Ascending aorta (tissue), 2 donors: ENCODE measurements at regions not wholly inside any gene's neighbourhood (a gene's known extent, or its start where the extent isn't known, plus 50 kb on each side); places are given as distances from the start of the nearest gene placed in this dataset.

Experiments used
- DNase-seq, 2 donors: peaks; one replicate each; pipeline ENCODE4 v3.0.0-alpha.2; 2019; ENCODE audit warnings: low spot score in 2 of 2
- H3K27ac ChIP-seq, 2 donors: fragments of 200-600 bp; sonication (generic); one replicate each; pipeline ENCODE4 v1.5.1; 2016 to 2017; ENCODE audit warnings: mild to moderate bottlenecking in 1 of 2
- H3K27me3 ChIP-seq: fragments of 200-600 bp; sonication (generic); one replicate; pipeline ENCODE4 v1.5.1; 2017
- H3K36me3 ChIP-seq, 2 donors: fragments of 200-600 bp; sonication (generic); one replicate each; pipeline ENCODE4 v1.5.1; 2016
- H3K4me1 ChIP-seq, 2 donors: fragments of 200-600 bp; sonication (generic); one replicate each; pipeline ENCODE4 v1.5.1; 2016 to 2017; ENCODE audit warnings: mild to moderate bottlenecking in 1 of 2
- H3K4me3 ChIP-seq, 2 donors: fragments of 200-600 bp; sonication (generic); one replicate each; pipeline ENCODE4 v1.5.1; 2016 to 2017; ENCODE audit warnings: mild to moderate bottlenecking in 1 of 2
- H3K9me3 ChIP-seq, 2 donors: fragments of 200-600 bp; sonication (generic); one replicate each; pipeline ENCODE4 v1.5.1; 2016
- intact Hi-C: fragments of 100-400 bp; cut with DNase I; formaldehyde crosslinking; loops from one replicate; pipeline ENCODE4 v1.15.1; 2023
- TF ChIP-seq, protein P1 (sequence below), 3 experiments: fragments of 200-600 bp in 2 of 3; fragments of 450-650 bp in 1 of 3; sonication (generic) in 2 of 3; IDR thresholded peaks; one replicate each; pipeline ENCODE4 v1.5.1; 2016 to 2019; ENCODE audit warnings: antibody characterized with exemption in 3 of 3, mild to moderate bottlenecking in 1 of 3, moderate library complexity in 1 of 3

DNA sequence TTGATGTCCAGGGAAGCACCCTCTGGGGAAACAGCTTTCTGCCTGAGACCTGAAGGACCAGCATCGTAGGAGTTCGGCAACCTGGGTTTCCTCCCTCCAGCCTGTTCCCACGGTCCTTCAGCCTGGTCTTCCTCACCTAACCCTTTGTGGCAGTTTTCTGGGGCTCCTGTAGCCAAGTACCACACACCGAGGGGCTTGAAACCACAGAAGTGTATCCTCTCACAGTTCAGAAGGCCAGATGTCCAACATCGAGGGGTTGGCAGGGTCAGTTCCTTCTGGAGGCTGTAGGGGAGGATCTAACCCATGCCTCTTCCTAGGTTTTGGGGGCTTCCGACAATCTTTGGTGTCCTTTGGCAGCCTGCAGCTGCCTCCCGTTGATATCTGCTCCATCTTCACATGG lies 381.0 kb upstream of the TNRC6C start:
- no peak for DNase-seq
- Histone ChIP-seq H3K27ac (no peak overlapping the region), H3K9me3 (no peaks in the 10 kb centered on the region), H3K36me3 (no peaks in the 10 kb centered on the region), H3K4me3 (no peak overlapping the region), H3K27me3 (no peaks in the 10 kb centered on the region), H3K4me1 (peaks cover 0 to 3% of the 10 kb centered on the region in 2 donors)
- intact Hi-C loops: no loop called here
- TF ChIP-seq, protein P1, sequence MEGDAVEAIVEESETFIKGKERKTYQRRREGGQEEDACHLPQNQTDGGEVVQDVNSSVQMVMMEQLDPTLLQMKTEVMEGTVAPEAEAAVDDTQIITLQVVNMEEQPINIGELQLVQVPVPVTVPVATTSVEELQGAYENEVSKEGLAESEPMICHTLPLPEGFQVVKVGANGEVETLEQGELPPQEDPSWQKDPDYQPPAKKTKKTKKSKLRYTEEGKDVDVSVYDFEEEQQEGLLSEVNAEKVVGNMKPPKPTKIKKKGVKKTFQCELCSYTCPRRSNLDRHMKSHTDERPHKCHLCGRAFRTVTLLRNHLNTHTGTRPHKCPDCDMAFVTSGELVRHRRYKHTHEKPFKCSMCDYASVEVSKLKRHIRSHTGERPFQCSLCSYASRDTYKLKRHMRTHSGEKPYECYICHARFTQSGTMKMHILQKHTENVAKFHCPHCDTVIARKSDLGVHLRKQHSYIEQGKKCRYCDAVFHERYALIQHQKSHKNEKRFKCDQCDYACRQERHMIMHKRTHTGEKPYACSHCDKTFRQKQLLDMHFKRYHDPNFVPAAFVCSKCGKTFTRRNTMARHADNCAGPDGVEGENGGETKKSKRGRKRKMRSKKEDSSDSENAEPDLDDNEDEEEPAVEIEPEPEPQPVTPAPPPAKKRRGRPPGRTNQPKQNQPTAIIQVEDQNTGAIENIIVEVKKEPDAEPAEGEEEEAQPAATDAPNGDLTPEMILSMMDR (IDR thresholded peaks at IDR 0.05): no peak

DNA sequence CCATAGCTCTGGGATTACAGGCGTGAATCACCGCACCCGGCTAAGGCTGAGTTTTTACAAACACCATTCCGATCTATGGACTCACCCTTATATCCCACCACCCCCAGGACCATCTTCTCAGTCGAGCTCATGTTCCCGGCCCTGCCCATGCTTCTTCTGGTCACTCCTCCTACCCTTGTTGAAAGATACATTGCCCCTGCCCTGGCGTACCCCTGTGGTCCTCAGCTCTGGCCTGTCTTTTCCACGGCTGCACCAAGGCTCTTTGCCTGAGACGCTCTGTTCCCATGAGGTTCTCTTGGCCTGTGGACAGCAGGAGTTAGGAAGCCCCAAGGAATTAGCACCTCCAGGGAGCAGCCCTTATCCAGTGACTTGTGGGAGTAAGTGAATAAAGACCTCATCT lies 379.4 kb upstream of the TNRC6C start:
- intact Hi-C loops: no loop called here
- DNase-seq: peak in 1 of 2 donors; percentile 53
- TF ChIP-seq, protein P1 (IDR thresholded peaks at IDR 0.05): no peak
- H3K36me3 ChIP-seq: no peaks in the 10 kb centered on the region
- H3K27me3 ChIP-seq: no peaks in the 10 kb centered on the region
- H3K4me3 ChIP-seq: no peak overlapping the region
- H3K4me1 ChIP-seq: peaks cover 0 to 2% of the 10 kb centered on the region in 2 donors
- no peaks in the 10 kb centered on the region for H3K9me3 ChIP-seq
- H3K27ac ChIP-seq: no peak overlapping the region

- Histone ChIP-seq H3K27ac (no peak overlapping the region), H3K4me3 (no peak overlapping the region), H3K9me3 (no peaks in the 10 kb centered on the region), H3K4me1 (peaks cover 0 to 2% of the 10 kb centered on the region in 2 donors), H3K27me3 (no peaks in the 10 kb centered on the region), H3K36me3 (no peaks in the 10 kb centered on the region)
- TF ChIP-seq, protein P1 (IDR thresholded peaks at IDR 0.05): no peak
- intact Hi-C loops: no loop called here
- peak in 1 of 2 donors; percentile 41 for DNase-seq
Measured at GRCh38 chr17:77579682-77580081, 378.8 kb upstream of the TNRC6C start.

DNA sequence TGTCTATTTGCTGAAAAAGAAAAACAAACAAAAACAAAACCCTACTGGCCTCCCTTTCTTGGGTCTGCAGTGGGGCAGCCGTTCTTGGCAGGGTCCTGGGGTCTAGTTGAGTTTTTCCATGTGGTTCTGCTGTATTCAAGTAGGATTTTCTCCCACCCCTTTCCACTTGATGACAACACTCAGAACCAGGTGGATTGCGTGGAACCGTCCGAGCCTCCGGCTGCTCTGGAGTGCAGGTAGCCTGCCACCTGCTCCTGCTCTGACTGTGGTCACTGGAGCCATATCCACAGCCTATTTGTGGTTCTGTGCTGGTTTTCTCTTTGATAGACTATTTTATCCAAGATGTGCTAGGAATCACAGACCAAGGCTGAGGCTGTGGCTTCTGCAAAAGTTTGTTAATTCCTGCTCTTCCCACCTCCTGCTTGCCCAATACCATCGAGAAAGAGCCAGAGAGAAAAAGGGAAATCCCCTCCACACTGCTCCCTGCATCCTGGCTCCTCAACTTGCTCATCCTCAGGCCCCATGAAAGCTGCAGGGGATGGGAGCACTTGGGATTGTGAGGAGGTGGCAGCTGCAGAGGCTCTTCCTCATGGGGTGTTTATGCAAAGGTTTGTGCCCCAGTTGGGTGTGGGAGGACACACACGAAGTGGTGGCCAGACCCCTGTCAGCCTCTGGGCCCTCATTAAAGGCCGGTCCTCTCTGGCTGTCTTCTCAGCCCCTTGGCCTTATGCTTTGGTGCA lies 377.8 kb upstream of the TNRC6C start:
- no peaks in the 10 kb centered on the region for H3K27me3 ChIP-seq
- H3K9me3 ChIP-seq: no peaks in the 10 kb centered on the region
- no peak overlapping the region for H3K4me3 ChIP-seq
- no peak overlapping the region for H3K27ac ChIP-seq
- TF ChIP-seq, protein P1 (IDR thresholded peaks at IDR 0.05): no peak
- H3K4me1 ChIP-seq: peaks cover 0 to 2% of the 10 kb centered on the region in 2 donors
- DNase-seq: no peak
- intact Hi-C loops: no loop called here
- H3K36me3 ChIP-seq: no peaks in the 10 kb centered on the region

- intact Hi-C loops: no loop called here
- TF ChIP-seq, protein P1 (IDR thresholded peaks at IDR 0.05): no peak
- DNase-seq: no peak
- H3K27ac ChIP-seq: no peak overlapping the region
- H3K36me3 ChIP-seq: no peaks in the 10 kb centered on the region
- no peak overlapping the region for H3K4me3 ChIP-seq
- H3K27me3 ChIP-seq: no peaks in the 10 kb centered on the region
- peaks cover 0 to 2% of the 10 kb centered on the region in 2 donors for H3K4me1 ChIP-seq
- no peaks in the 10 kb centered on the region for H3K9me3 ChIP-seq
Measured at GRCh38 chr17:77581480-77581879, 377.0 kb upstream of the TNRC6C start.
